ENCODE measurements at regions not wholly inside any gene's neighbourhood (a gene's known extent, or its start where the extent isn't known, plus 50 kb on each side); places are given as distances from the start of the nearest gene placed in this dataset.

- Histone ChIP-seq H3K27ac (ENCODE audit: insufficient read depth, low read length) (no peak overlapping the region), H3K4me2 (ENCODE audit: low read depth, low read length) (no peak overlapping the region), H3K9me1 (ENCODE audit: insufficient read depth, low read length) (peaks cover 5% of the 10 kb centered on the region), H3K79me1 (ENCODE audit: low read depth in 1 of 2, low read length in 2 of 2) (peaks cover 25 to 57% of the 10 kb centered on the region in 2 experiments), H3K4ac (ENCODE audit: low read depth, low read length) (no peak overlapping the region), H3K4me1 (ENCODE audit: control insufficient read depth, insufficient read depth, low read length) (no peaks in the 10 kb centered on the region; the same call in none of the 2 replicates), H2BK5ac (ENCODE audit: low read depth, low read length, poor library complexity, severe bottlenecking) (no peak overlapping the region), H4K8ac (ENCODE audit: low read depth in 2 of 2, low read length in 2 of 2) (no peak overlapping the region), H3K14ac (replicated peaks; ENCODE audit: low read depth, low read length) (no peak overlapping the region), H3K56ac (ENCODE audit: extremely low read depth, insufficient read depth, low read length) (no peak overlapping the region), H3K27me3 (ENCODE audit: control insufficient read depth, insufficient read depth, low read length) (no peaks in the 10 kb centered on the region), H3K9me3 (ENCODE audit: control insufficient read depth, insufficient read depth, low read length) (no peaks in the 10 kb centered on the region), H3K36me3 (ENCODE audit: control insufficient read depth, insufficient read depth, low read length) (peaks cover 9% of the 10 kb centered on the region), H4K91ac (ENCODE audit: insufficient read depth, low read depth, low read length) (no peak overlapping the region), H2AK5ac (ENCODE audit: low read depth, low read length) (no peak overlapping the region), H4K5ac (ENCODE audit: low read depth, low read length) (no peak overlapping the region), H2BK120ac (ENCODE audit: low read depth, low read length) (no peak overlapping the region), H2BK15ac (ENCODE audit: low read depth, low read length) (no peak overlapping the region), H3K4me3 (ENCODE audit: insufficient read depth, low read depth, low read length) (no peak overlapping the region), H3K23ac (ENCODE audit: low read depth, low read length) (no peak overlapping the region), H2AFZ (replicated peaks; ENCODE audit: low read length, poor library complexity) (no peak overlapping the region), H2AK9ac (replicated peaks; ENCODE audit: low read depth, low read length, poor library complexity) (no peak overlapping the region), H3K18ac (ENCODE audit: low read depth, low read length) (no peak overlapping the region), H3K9ac (ENCODE audit: low read depth, low read length) (no peak overlapping the region), H2BK20ac (ENCODE audit: low read depth, low read length) (no peak overlapping the region), H4K20me1 (ENCODE audit: insufficient read depth, low read length) (peaks cover 20% of the 10 kb centered on the region)
- BruUV-seq (replicated peaks), result no TSS peak
- DNase-seq, result no peak
- no peak for ATAC-seq (ENCODE audit: low read depth)
- dilution Hi-C loops (cut with HindIII; ENCODE audit: low sequenced_read_pairs, unreplicated experiment) (no loop called here), in situ Hi-C loops (cut with MboI; ENCODE audit: low sequenced_read_pairs) (no loop called here), intact Hi-C loops (cut with micrococcal nuclease) (no loop called here)
- ChIA-PET CTCF (no interaction called here), POLR2A (ENCODE audit: unreplicated experiment) (no interaction called here)
- no CpG with 5 or more reads among the region's 1 CpG for WGBS, 2 experiments (ENCODE audit: extremely low coverage in 2 of 2, insufficient read length in 1 of 2)
- TF ChIP-seq MAFK (IDR thresholded peaks at IDR 0.05; ENCODE audit: low read depth, low read length) (no peak), RFX5 (IDR thresholded peaks at IDR 0.05; ENCODE audit: low read depth, low read length) (no peak), FOS (IDR thresholded peaks at IDR 0.05; ENCODE audit: low read depth, low read length) (no peak), SMC3 (IDR thresholded peaks at IDR 0.05; ENCODE audit: low read depth, low read length) (no peak), MXI1 (IDR thresholded peaks at IDR 0.05; ENCODE audit: borderline replicate concordance, low read depth, low read length) (no peak), RAD21 (IDR thresholded peaks at IDR 0.05; ENCODE audit: low read length) (no peak), POLR2A (IDR thresholded peaks at IDR 0.05; ENCODE audit: low read depth, low read length) (no peak), MAZ (IDR thresholded peaks at IDR 0.05; ENCODE audit: borderline replicate concordance, low read depth, low read length) (no peak), RCOR1 (IDR thresholded peaks at IDR 0.05; ENCODE audit: insufficient replicate concordance, low read length) (no peak), CHD1 (IDR thresholded peaks at IDR 0.05; ENCODE audit: low read depth, low read length) (no peak), ELK1 (IDR thresholded peaks at IDR 0.05; ENCODE audit: borderline replicate concordance, low read depth, low read length) (no peak), CEBPB (IDR thresholded peaks at IDR 0.05; ENCODE audit: low read depth, low read length) (no peak), NFE2L2 (IDR thresholded peaks at IDR 0.05; ENCODE audit: low read depth, low read length) (no peak), BHLHE40 (IDR thresholded peaks at IDR 0.05; ENCODE audit: low read depth, low read length) (no peak)
- TF ChIP-seq, protein P1, sequence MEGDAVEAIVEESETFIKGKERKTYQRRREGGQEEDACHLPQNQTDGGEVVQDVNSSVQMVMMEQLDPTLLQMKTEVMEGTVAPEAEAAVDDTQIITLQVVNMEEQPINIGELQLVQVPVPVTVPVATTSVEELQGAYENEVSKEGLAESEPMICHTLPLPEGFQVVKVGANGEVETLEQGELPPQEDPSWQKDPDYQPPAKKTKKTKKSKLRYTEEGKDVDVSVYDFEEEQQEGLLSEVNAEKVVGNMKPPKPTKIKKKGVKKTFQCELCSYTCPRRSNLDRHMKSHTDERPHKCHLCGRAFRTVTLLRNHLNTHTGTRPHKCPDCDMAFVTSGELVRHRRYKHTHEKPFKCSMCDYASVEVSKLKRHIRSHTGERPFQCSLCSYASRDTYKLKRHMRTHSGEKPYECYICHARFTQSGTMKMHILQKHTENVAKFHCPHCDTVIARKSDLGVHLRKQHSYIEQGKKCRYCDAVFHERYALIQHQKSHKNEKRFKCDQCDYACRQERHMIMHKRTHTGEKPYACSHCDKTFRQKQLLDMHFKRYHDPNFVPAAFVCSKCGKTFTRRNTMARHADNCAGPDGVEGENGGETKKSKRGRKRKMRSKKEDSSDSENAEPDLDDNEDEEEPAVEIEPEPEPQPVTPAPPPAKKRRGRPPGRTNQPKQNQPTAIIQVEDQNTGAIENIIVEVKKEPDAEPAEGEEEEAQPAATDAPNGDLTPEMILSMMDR (conservative IDR thresholded peaks at IDR 0.05; ENCODE audit: low read depth, low read length), result no peak
- TF ChIP-seq, protein P2, sequence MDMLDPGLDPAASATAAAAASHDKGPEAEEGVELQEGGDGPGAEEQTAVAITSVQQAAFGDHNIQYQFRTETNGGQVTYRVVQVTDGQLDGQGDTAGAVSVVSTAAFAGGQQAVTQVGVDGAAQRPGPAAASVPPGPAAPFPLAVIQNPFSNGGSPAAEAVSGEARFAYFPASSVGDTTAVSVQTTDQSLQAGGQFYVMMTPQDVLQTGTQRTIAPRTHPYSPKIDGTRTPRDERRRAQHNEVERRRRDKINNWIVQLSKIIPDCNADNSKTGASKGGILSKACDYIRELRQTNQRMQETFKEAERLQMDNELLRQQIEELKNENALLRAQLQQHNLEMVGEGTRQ (IDR thresholded peaks at IDR 0.05; ENCODE audit: low read depth, low read length), result no peak
Observed at GRCh38 chr7:35866186-35866585, 65.3 kb downstream of the SEPTIN7 start.
